NK-92 treated with Interleukin-12 subunit alpha and Interleukin-12 subunit beta, amount 100 ng/mL, for 24 hours (cell line): ENCODE measurements at regions not wholly inside any gene's neighbourhood (a gene's known extent, or its start where the extent isn't known, plus 50 kb on each side); places are given as distances from the start of the nearest gene placed in this dataset.

Experiments
- DNase-seq: peaks from one replicate; lab custom pipeline; 2025; lab: John Stamatoyannopoulos, UW

DNA sequence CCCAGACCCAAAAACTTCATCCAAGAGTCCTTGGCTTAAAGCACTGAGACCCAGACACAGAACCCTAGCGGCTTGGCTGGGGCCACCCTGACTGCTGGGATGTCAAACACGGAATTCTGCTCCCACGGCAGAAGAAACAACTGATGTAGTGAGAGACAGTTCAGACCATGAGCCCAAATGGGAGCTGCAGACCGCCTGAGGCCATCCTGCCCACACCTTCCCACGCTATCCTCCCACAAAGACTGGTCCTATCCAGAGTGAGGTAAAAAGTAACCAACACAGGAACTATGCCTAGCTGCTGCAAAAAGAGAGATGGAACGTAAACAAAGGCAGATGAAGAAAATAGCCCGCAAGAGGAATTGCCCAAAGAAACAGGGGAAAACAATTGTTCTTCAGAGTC is 203.3 kb downstream of the PTPRU start:
- no peak for DNase-seq

DNA sequence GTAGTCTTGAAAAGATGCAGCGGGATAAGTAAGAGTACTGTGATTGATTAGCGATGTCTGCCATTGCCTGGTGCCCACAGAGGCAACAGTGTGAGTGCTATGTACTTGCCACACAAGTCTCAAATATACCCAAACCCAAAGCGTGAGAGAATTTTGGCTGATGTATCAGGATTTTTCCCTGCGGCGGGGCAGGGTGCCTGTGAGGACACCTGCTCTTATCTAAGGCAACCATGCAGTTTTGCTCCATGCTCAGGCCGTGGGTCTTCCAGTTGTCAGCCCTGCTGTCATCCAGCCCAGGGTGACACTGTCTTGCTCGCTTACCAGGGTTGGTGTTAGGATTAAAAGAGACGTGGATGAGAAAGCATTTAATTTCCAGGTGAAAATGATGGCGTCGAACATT is 202.7 kb downstream of the PTPRU start:
- DNase-seq = no peak

- no peak for DNase-seq
Measured at GRCh38 chr1:29437946-29438345, 201.6 kb downstream of the PTPRU start.

DNA sequence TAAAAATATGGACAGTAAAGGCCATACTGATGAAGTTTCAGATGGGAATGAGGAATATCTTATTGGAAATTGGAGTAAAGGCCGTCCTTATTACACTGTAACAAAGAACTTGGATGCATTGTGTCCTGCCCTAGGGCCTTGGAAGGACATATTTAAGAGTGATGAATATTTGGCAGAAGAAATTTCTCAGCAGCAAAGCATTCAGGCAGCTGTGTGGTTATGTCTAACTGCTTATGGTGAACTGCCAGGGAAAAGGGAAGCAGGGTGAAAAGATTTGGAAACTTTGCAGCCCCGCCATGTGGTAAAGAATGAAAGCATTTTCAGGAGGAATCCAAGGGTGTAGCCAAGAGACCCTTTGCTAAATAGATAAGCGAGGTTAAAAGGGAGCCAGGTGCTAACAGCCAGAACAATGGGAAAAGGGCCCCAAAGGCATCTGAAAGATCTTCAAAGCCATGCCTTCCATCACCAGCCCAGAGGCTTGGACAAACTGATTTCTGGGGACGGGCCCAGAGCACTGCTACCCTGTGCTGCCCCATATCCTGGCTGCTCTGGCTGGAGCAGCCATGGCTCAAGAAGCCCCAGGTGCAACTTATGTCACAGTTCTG is 200.0 kb downstream of the PTPRU start:
- no peak for DNase-seq

DNA sequence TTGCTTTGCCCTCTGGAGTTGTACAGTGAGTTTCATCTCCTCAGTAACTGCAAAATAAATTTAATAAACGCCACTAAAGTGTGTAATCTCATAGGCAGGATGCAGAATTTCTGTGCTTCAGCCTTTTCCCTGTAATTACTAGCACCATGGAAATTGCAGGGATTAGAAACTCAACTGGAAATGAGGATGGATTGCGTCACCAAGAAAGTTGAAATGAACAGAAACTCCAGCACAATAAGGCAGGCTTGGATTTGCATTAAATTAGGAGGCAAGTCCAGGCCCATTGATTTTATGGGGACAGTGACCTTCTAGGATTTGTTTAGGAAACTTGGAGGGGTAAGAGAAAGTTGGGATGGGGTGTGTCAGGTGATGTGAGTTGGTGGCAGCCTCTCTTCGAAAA is 197.5 kb downstream of the PTPRU start:
- DNase-seq = no peak

GRCh38 chr1:29431138-29431537 is 194.8 kb downstream of the PTPRU start:
- no peak for DNase-seq

- DNase-seq = no peak
Measured at GRCh38 chr1:29429656-29430055, 193.3 kb downstream of the PTPRU start.

GRCh38 chr1:29428997-29429396 is 192.7 kb downstream of the PTPRU start:
- no peak for DNase-seq

DNA sequence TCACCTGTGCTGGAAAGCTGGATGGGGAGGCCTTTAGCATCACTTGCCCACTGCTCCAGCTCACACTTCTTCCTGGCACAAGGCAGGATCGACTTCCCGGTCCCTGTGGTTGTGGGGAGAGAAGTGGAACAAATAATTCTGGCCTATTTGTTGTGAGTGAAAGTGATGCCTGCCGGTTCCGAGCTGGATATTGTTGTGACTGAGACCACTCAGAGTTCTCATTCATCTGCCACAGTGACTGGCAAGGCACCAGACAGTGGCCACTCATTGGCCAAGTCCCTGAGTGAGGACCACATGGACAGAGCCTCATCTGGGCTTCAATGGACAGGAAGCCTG is 191.9 kb downstream of the PTPRU start:
- no peak for DNase-seq

DNA sequence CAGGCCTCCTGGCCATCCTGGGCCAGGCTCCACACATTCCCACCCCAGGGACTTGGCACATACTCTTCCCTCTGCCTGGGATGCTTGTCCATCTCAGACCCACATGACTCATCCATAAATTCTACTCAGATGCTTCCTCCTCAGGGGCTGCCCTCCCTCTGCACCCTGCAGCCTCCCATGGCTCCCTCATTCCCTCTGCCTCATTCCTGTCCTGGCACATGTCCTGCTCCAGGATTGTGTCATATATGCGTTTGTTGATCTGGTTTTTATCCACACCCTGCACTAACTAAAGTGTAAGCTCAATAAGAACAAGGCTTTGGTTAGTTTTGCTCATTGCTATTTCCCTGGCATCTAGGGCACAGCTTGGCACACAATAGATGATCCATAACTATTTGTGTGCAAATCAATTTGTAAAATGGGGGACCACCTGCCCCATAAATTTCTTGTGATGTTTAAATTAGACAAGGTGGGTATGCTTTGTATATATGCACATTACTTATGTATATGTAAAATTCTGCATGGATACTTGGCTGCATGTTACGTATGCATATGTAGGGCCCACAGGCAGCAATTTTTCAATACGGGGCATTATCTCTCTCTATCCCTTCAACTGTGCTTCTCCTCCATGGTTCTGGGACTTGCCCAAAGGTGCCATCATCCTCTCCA is 191.4 kb downstream of the PTPRU start:
- DNase-seq = no peak

DNA sequence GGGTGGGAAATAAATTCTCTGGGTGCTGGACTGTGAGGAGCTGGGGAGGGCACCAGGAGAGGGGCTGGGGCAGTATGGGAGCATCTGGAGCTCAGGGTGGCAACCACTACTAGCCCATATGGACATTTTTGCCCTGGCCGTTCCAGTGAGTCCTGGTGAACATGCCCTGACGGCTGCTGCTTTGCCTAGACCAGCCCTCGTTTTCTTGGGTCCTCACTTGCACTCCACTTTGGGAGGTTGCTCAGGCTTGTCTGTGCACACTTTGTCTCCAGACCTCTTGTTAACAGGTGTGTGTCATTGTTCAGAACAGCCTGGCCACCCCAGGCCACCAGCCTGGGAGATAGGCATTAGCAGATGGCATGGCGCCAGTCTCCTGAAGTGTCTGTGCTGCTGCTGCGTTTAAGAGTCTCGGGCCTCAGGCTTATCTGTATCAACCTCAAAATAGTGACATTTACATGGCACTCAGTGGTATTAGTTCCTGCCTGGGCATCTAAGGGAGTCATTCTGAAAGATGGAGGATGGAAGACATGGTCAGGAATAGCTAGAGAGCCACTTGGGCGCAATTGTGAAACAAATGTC is 190.5 kb downstream of the PTPRU start:
- no peak for DNase-seq

DNA sequence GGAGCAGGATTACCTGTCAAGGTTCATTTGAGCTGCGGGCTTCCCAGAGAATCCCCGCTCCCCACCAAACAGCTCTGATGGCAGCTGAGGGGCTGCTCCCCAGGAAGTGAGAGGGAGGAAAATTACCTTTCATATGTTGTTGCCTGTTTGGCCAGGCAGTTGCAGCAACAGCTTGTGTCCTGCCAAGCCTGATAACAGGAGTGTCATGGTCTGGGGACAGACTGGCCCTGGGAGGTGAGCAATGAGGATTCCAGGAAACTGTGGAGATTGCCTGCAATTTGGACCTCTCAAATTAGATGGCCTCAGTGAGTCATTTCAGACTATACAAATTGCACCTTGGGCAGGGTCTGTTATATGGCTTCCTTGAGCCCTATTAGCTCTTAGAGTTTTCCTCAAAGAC is 189.3 kb downstream of the PTPRU start:
- no peak for DNase-seq

- no peak for DNase-seq
Measured at GRCh38 chr1:29424266-29424665, 187.9 kb downstream of the PTPRU start.

- DNase-seq = no peak
Measured at GRCh38 chr1:29420202-29420601, 183.9 kb downstream of the PTPRU start.

DNA sequence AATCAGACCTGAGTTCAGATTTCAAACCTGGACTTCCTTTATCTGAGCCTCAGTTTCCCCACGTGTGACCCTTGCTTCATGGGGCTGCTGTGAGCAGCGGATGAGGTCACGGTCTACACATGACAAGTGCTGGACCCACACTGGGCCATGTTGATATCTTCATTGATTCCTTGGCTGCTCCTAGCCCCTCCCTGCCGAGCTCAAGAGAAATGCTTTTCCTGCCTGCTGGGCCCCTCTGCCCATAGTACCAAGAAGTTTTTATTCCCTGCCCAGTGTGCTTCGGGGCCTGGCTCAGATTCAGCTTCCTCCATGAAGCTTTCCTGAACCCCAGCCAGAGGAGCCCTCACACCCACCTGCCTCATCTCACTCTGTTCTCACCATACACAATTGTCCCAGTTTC is 181.6 kb downstream of the PTPRU start:
- DNase-seq = no peak

- DNase-seq = no peak
Measured at GRCh38 chr1:29417147-29417858, 181.0 kb downstream of the PTPRU start.

DNA sequence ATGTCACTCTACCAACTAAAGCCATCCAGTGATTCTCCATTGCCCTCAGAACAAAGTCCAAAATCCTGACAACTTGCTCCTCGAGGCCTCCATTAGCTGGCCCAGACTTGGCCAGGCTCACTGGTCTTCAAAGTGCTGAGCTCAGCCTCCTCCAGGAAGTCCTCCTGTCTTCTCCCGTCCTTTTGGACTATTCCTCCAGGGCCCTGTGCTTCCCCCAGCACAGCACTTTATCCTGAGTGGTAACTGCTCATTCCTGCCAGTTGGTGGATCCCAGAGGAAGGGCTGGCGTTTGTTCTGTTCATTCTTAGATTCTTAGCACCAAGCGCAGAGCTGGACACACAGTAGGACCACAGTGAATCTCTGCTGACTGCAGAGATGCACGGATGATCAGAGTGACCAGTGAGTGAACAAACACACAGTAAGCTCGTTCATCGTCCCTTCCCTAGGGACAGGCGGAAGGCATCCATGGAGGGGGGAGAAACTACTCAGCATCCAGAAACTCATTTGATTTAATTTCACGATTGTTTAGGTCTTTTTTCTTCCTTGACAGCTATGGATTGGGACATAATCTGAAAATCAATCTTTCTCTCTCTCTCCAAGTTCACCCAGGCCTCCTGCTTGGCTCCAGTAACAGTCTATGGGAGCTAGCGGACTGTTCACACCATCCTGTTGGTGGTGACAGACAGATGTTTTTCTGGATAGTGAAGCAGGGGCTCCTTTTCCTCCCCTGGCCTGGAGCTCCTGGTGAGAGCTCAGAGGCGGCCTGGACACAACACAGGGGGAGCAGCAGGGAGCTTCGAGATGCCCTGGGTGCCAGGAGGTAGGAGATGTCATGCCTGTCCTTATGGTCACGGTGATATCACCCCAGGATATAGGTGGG is 180.2 kb downstream of the PTPRU start:
- DNase-seq = no peak

DNA sequence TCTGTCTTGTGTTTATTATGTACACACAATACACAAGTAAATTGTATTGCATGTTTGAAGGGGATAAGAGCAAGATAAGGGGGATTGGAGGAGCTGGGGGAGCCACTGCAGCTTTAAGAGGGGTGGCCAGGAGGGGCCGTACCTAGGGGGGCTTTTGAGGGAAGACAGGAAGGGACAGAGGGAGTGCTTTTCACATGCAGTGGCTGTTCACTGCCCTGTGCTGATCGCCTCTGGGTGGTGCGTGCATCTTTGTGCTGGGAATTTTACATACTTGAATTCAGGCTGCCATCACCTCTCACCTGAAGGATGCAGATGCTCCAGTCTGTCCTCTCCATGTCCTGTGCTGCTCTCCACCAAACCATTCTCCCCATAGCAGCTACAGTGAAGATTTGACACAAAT is 179.5 kb downstream of the PTPRU start:
- DNase-seq = no peak

- no peak for DNase-seq
Measured at GRCh38 chr1:29415156-29415830, 179.0 kb downstream of the PTPRU start.

GRCh38 chr1:29414086-29414485 is 177.8 kb downstream of the PTPRU start:
- no peak for DNase-seq

DNA sequence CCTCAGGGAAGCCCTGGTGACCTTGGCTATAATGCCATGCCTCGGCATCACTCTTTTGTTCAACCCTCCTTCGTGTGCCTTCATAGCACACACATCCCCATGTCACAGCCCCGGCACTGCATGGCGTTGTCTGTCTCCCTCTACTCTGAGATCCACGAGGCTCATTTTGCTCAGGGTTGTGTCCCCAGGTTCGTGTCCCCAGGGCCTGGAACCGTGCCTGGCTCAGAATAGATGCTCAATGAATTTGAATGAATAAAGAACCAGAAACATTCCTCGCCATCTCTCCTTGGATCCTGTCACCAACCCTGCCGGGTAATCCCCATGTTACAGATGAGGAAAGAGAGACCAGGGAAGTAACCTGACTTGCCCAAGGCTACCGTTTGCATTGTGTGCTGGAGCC is 177.3 kb downstream of the PTPRU start:
- no peak for DNase-seq

GRCh38 chr1:29412591-29412990 is 176.3 kb downstream of the PTPRU start:
- no peak for DNase-seq
